HG03571 (cell line): ENCODE measurements at regions not wholly inside any gene's neighbourhood (a gene's known extent, or its start where the extent isn't known, plus 50 kb on each side); places are given as distances from the start of the nearest gene placed in this dataset.

Experiments
- ATAC-seq: cut with Tn5 transposase; IDR thresholded peaks from one replicate; pipeline ENCODE4 v1.9.1; 2021; ENCODE audit not compliant: unreplicated experiment

GRCh38 chr10:21212348-21212747 lies 313.1 kb downstream of the SKIDA1 start:
- no peak for ATAC-seq

DNA sequence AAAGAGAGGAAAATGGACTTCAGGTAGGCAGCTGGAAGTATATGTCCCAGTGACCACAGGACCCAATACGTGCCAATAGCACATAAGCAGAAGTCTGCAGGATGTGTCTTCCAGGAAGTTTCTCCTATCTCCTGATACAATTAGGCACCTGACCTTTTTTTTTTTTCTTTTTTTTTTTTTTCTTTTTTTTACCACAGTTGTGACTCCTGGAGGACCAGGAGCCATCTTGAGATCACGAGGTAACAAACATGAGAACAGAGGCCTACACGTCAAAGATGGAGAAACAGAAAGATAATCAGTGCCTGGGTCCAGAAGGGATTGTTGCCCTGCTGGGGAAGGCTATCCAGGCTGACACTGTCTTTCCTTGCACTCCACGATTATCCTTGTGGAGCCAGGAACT lies 312.4 kb upstream of the NEBL start:
- ATAC-seq, result no peak

GRCh38 chr10:21208666-21209316 lies 311.7 kb upstream of the NEBL start:
- ATAC-seq, result no peak

DNA sequence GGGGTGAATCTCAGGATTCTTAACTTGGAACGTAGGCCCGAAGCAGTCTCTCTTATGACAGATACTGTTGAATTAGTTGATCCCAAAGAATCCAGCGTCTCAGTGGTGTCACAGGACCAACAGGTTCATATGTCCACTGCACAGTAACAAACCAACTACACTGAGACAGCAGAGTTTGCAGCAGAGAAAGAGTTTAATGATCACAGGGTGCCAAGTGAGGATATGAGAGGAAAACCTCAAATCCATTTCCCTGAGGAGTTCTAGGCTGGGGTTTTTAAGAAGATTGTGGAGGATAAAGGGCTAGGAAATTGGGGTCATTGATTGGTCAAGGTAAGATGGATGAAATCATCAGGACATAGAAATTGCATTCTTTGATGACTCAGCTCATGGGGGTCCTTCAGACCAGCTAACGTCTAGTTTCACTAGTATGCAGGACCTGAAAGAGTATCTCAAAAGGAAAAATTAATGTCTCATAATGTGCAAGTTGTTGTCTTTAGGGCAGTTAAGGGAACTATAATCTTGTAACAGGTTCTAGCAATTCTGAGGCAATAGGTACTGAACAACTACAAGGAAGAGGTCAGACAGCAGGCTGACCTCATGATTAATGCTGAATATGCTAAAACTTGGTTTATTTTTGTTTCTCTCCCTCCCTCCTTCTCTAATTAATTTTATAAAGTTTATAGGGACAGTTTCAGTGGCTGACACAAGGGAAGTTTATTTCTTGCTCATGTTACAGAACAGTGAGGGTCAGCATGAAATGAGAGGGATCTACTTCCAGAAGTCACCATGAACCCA lies 310.9 kb upstream of the NEBL start:
- no peak for ATAC-seq

GRCh38 chr10:21205328-21205727 lies 308.2 kb upstream of the NEBL start:
- no peak for ATAC-seq

DNA sequence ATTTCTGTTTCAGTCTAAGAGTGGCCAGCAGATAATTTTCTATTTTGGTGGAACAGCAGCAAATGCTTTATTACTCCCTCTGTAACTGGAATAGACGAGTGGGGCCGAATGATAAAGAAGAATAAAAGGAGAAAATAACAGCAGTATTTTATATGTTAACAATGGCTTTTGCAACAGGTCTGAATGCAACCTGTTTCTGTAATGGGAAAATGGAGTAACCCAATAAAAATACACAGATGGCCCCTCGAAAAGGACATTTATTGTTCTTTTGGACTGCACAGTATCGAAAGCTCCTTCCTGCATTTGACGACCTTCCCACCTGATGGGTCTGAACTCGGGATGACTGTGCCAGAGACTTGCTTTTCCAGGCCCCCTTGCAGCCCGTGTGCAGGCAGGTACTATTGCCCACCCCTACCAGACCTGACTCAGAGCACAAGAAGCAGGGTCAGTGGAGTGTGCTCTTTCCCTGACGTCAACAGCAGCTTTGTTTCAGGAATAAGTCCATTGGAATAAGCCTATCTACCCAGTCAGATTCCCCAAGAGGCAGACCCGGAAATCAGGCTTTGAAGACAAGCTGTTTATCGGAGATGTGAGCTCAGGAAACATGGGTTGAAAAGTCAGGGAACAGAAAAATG lies 306.5 kb upstream of the NEBL start:
- ATAC-seq, result no peak

GRCh38 chr10:21202776-21203462 lies 305.8 kb upstream of the NEBL start:
- no peak for ATAC-seq

DNA sequence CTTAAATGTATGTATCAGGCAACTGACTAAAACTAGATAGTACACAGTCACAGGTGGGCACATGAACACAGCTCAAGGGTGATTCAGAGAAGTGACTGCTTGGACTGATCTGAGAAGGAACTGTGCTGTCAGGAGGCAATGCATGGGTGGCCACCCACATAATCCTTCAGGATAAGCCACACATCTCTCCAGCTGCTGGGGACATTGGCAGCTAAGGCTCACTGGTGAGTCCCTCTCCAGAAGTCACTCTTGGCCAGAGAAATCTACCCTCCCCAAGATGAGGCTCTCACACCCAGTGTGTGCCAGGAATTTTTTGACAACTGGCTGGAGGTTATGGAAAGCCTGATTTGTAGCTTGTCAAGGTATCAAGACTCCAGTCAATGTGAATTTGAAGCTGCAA lies 302.4 kb upstream of the NEBL start:
- no peak for ATAC-seq

DNA sequence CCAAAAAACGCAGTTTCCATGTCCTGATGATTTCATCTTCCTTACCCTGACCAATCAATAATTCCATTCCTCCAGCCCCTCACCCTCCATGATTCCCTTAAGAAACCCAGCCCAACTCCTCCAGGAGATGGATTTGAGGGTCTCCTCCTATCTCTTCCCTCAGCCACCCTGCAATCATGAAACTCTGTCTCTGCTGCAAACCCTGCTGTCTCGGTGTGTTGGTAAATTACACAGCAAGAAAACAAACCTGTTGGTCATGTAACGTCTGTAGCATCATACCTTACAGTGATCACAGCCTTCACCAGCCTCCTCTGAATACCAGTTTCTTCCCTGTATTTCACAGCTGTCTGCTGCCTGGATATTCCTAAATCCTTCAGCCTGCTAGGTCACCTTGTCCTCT lies 300.7 kb upstream of the NEBL start:
- no peak for ATAC-seq

GRCh38 chr10:21196822-21197395 lies 299.8 kb upstream of the NEBL start:
- no peak for ATAC-seq

- ATAC-seq, result no peak
Measured at GRCh38 chr10:21195252-21195651, 298.1 kb upstream of the NEBL start.

GRCh38 chr10:21194510-21194993 lies 297.4 kb upstream of the NEBL start:
- ATAC-seq, result no peak

DNA sequence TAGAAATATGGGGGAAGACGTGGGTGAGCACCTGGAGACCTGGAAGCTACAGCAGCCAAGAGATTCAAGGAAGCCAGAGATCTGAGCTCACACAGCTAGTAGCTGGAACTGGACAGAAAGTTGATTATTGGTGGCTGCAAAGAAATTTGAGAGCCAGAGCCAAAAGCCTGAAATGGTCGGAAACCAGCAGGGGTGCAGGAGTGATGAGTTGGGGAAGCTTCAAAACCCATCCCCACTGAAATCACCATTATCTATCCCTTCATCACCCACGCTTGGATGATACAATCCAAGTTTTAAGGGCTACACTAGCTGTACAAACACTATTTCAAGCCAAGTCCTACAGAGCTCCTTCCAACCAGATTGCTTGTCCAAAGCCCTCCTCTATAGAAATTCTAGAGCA lies 296.1 kb upstream of the NEBL start:
- no peak for ATAC-seq

GRCh38 chr10:21191512-21191911 lies 294.4 kb upstream of the NEBL start:
- ATAC-seq, result no peak

DNA sequence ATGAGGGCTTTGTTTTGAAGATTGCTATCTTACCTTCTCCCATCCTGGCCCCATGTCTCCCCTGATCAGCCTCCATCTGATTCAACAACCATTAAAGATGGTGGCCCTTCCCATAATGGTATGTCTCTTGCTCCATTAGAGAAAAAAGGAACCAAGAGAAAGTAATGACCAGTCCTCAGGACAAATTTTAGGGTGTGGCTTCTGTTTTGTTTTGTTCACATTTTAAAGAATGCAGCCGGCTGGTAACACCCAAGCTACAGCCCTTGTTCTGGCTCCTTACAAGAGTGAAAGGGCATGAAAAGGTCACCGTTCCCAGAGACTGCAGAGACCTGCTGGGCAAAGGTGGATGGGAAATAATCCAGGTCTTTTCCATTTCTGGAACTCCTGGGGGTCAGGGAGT lies 287.9 kb upstream of the NEBL start:
- ATAC-seq, result no peak

- no peak for ATAC-seq
Measured at GRCh38 chr10:21184216-21184615, 287.1 kb upstream of the NEBL start.

DNA sequence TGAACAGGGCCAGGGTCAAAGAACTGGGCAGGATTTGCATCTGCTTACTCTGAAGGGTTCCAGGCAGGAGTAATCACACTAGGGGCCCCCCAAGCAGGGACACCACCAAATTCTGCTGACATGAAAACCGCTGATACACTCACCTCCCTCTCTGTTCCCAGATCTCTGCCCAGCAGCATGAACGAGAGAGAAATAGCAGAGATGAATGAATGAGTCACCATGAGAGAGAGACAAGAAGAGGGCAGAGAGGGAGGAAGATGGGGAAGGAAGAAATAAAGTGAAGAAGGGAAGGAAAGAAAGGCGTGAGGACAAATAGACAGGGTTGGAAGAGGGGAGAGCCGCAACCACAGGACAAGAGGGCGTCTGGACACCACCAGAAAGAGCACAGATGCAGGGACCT lies 285.9 kb upstream of the NEBL start:
- ATAC-seq, result no peak

- no peak for ATAC-seq
Measured at GRCh38 chr10:21181451-21181850, 284.3 kb upstream of the NEBL start.

- no peak for ATAC-seq
Measured at GRCh38 chr10:21180604-21181003, 283.5 kb upstream of the NEBL start.

DNA sequence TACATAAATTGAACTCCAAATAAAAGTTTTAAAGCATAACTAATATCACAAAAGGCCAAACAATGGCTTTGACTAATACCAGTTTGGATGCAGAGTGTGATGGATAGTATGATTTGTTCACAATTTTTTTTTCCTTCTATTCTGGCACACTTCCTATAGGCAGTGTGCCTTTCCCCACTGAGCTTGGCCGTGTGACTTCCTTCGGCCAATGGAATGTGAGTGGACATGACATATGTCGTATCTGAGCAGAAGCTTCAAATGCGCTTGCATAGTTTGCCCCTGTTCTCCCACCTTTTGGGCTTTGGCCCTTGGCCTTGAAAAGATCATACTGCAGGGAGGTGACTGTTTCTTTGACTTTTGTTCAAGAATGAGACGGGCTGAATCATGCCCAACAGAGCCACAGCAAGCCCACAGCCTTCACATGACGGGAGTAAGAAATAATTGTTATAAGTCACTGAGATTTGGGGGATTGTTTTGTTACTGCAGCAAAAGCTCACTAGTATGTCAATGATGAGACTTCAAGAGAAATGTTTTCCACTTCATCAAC lies 279.9 kb upstream of the NEBL start:
- ATAC-seq, result no peak

- no peak for ATAC-seq
Measured at GRCh38 chr10:21175797-21176196, 278.7 kb upstream of the NEBL start.
